Uterus (tissue), 2 donors: ENCODE measurements at regions not wholly inside any gene's neighbourhood (a gene's known extent, or its start where the extent isn't known, plus 50 kb on each side); places are given as distances from the start of the nearest gene placed in this dataset.

ENCODE experiments used
- POLR2A ChIP-seq, 2 donors: fragments of 450-650 bp; IDR thresholded peaks; one replicate each; pipeline ENCODE4 v1.6.1; 2016; ENCODE audit warnings: antibody characterized with exemption in 2 of 2, mild to moderate bottlenecking in 1 of 2, moderate library complexity in 1 of 2
- TF ChIP-seq, protein P1 (sequence below), 4 experiments: fragments of 200-600 bp in 2 of 4; fragments of 450-650 bp in 2 of 4; sonication (generic) in 2 of 4; IDR thresholded peaks; one replicate each; pipeline ENCODE4 v1.5.1; 2016 to 2019; ENCODE audit warnings: antibody characterized with exemption in 4 of 4, mild to moderate bottlenecking in 2 of 4, moderate library complexity in 1 of 4

GRCh38 chr4:186838295-186838694 is 114.6 kb upstream of the FAT1 start:
- TF ChIP-seq, protein P1, sequence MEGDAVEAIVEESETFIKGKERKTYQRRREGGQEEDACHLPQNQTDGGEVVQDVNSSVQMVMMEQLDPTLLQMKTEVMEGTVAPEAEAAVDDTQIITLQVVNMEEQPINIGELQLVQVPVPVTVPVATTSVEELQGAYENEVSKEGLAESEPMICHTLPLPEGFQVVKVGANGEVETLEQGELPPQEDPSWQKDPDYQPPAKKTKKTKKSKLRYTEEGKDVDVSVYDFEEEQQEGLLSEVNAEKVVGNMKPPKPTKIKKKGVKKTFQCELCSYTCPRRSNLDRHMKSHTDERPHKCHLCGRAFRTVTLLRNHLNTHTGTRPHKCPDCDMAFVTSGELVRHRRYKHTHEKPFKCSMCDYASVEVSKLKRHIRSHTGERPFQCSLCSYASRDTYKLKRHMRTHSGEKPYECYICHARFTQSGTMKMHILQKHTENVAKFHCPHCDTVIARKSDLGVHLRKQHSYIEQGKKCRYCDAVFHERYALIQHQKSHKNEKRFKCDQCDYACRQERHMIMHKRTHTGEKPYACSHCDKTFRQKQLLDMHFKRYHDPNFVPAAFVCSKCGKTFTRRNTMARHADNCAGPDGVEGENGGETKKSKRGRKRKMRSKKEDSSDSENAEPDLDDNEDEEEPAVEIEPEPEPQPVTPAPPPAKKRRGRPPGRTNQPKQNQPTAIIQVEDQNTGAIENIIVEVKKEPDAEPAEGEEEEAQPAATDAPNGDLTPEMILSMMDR (IDR thresholded peaks at IDR 0.05) = no peak
- no peak for TF ChIP-seq POLR2A (IDR thresholded peaks at IDR 0.05)
